22Rv1 (cell line): ENCODE measurements at regions not wholly inside any gene's neighbourhood (a gene's known extent, or its start where the extent isn't known, plus 50 kb on each side); places are given as distances from the start of the nearest gene placed in this dataset.

ENCODE experiments used
- ZFX ChIP-seq: fragments of 450-650 bp; IDR thresholded peaks from 2 replicates; pipeline ENCODE4 v1.6.1; 2017; ENCODE audit warnings: antibody characterized with exemption, borderline replicate concordance
- TF ChIP-seq, protein P1 (sequence below): fragments of 450-650 bp; IDR thresholded peaks from 2 replicates; pipeline ENCODE4 v1.5.1; 2017; ENCODE audit warnings: mild to moderate bottlenecking

DNA sequence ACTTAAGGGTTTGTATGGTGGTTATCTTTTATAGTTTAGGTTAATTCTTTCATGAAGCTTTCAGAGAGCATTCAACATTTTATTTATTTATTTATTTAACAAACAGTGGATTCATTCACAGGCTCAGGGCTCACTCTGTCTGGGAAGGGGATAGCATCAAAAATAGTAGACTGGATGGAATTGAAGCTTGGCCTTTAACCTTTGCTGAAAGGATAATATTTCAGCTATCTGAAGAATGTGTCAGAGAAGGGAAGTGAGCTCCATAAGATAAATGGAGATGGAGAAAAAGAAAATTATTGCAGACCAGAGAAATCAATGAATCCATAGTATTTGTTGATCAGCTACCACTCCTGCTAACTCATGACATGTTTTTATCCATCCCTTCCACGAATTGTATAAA, 305.6 kb downstream of the COG6 start:
- no peak for TF ChIP-seq ZFX
- TF ChIP-seq, protein P1, sequence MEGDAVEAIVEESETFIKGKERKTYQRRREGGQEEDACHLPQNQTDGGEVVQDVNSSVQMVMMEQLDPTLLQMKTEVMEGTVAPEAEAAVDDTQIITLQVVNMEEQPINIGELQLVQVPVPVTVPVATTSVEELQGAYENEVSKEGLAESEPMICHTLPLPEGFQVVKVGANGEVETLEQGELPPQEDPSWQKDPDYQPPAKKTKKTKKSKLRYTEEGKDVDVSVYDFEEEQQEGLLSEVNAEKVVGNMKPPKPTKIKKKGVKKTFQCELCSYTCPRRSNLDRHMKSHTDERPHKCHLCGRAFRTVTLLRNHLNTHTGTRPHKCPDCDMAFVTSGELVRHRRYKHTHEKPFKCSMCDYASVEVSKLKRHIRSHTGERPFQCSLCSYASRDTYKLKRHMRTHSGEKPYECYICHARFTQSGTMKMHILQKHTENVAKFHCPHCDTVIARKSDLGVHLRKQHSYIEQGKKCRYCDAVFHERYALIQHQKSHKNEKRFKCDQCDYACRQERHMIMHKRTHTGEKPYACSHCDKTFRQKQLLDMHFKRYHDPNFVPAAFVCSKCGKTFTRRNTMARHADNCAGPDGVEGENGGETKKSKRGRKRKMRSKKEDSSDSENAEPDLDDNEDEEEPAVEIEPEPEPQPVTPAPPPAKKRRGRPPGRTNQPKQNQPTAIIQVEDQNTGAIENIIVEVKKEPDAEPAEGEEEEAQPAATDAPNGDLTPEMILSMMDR, result no peak
